Inflammatory macrophage treated with lipopolysaccharide for 4 hours (primary cell): ENCODE measurements at regions not wholly inside any gene's neighbourhood (a gene's known extent, or its start where the extent isn't known, plus 50 kb on each side); places are given as distances from the start of the nearest gene placed in this dataset.

Source experiments
- DNase-seq: peaks from one replicate; pipeline ENCODE4 v3.0.0-alpha.2; 2020

GRCh38 chr2:177078416-177078815 lies 134.2 kb upstream of the HNRNPA3 start:
- no peak for DNase-seq

DNA sequence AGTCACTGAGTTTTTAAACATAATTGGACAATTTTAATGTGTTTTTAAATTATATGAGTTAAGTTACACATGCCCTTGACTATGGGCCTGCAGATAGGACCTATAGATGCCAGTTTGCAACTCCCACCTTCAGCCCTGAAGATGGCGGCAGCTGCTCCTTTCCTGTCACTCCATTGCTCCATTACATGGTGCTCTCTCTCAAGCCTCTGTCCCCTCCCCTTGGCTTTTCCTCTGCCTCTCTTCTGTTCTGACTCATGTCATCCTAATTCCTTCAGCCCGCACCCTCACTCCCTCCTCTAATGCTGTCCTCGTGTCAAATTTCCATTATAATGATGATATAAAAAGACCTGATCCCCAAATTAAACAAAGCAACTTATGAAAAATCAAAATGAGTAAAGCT lies 133.7 kb upstream of the HNRNPA3 start:
- DNase-seq = no peak

DNA sequence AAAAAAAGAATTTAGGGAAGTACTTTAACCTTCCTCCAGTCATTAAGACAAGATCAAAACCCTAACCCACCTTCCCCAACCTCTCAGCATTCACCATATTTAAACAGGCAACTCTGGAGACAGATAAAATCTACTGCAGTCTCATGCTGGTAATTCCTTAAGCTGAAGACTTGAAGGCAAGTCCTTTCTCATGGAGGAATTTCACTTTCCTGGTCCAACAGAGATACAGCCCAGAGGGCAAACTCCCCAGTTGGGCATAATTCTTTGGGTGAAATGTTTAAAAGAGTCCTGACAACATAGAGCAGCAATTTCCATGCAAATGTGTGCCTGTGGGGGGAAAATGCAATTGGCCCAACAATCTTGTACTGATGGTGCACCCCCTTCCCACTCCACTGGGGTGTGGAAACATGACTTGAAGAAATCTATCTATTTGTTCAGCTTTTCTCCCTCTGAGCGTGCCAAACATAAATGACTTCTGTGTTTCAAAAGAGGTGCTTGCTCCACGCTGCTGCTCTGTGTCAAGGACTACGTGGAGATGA lies 131.8 kb upstream of the HNRNPA3 start:
- DNase-seq = no peak

DNA sequence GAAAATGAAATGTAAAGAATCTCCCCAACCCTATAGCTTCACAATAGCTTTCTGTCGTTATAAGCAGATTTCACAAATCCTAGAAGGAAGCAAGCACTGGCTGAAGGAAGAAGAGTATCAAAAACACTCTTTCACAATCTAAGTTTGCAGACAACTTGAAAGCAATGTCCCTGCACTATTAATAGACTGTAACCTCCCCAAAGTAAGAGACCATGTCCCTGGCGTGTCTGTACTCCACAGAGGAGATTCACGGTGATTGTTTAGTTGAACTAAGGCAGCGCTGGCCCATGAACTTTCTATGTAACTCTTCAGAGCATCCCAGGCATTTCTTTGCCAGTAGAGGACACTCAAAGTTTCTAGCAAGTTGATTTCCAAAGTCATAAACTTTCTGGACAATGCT lies 128.0 kb upstream of the HNRNPA3 start:
- DNase-seq = peak; percentile 8

DNA sequence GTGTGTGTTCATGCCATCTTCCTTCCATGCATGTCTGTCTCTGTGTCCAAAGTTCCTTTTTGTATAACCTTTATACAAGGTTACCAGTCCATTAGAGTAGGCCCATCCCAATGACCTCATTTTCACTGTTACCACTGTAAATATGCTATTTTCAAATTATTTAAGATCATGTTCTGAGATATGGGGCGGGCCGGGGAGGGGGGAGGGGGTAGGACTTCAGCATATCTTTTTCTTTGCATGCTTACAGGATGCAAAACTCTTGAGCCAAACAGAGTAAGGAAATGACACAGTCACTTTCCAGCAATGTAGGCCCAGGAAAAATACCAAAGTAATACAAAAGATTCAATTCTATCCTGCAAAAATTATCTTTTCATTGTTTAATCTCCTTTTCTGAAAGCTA lies 124.1 kb upstream of the HNRNPA3 start:
- DNase-seq = no peak

- DNase-seq = no peak
Measured at GRCh38 chr2:177090967-177091366, 121.6 kb upstream of the HNRNPA3 start.

DNA sequence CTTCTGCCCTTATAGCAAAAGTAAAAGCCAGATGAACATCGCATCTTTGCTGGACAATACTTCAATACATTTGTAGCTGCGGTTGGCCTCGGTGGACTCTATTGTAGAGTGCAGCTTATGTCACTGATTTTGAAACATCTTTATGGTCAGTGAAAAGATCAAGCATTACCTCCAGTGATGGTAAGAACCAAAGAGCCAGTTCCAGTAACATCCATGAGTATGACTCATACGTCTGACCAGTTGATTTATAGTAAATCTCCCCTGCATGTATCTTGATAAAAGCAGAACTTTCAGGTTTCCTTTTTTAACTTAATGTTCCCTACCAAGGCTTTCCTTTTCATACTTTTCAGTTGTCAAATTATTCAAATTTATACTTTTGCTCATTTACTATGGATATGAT lies 119.2 kb upstream of the HNRNPA3 start:
- DNase-seq = no peak

DNA sequence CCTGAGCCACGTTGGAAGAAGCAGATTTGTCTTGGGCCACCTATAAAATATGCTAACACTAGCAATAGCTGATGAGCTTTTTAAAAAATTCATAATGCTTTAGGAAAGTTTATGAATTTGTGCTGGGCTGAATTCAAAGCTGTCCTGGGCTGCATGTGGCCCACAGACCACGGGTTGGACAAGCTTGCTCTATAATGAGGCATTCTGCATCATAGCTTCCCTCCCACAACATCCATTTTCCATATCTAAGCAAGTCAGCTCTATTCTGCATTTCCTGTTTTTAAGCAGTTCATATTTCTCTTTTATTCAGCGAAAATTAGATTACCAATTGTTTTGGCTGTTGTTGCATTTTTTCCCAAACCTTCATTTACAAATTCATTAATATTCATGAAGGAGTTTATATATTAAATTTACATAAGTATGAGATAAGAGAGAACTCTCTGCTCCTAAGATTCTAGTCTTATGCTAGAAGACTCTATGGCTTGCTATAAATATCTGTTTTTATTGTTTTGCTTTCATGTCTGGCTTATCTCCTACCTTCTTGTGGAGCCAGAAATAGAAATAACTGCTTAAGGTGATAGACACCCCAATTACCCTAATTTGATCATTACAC lies 114.5 kb upstream of the HNRNPA3 start:
- peak; percentile 25 for DNase-seq

GRCh38 chr2:177101930-177102329 lies 110.7 kb upstream of the HNRNPA3 start:
- DNase-seq = no peak

GRCh38 chr2:177106212-177106611 lies 106.4 kb upstream of the HNRNPA3 start:
- DNase-seq = no peak

- no peak for DNase-seq
Measured at GRCh38 chr2:177108890-177109289, 103.7 kb upstream of the HNRNPA3 start.

DNA sequence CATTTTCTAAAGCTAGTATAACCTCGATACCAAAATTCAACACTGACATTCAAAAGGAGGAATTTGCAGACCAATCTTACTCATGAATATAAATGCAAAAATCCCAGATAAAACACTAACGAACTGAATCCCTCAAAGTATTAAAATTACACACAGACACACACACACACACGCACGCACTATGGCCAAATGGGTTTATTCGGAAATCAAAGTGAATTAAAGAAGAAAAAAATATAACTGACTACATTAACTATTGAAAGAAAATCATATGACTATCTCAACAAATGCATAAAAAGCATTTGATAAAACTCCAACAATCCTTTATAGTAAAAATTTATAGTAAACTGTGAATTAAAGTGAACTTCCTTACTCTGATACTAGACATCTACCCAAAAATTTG lies 97.9 kb upstream of the HNRNPA3 start:
- no peak for DNase-seq

GRCh38 chr2:177117755-177118154 lies 94.8 kb upstream of the HNRNPA3 start:
- no peak for DNase-seq

DNA sequence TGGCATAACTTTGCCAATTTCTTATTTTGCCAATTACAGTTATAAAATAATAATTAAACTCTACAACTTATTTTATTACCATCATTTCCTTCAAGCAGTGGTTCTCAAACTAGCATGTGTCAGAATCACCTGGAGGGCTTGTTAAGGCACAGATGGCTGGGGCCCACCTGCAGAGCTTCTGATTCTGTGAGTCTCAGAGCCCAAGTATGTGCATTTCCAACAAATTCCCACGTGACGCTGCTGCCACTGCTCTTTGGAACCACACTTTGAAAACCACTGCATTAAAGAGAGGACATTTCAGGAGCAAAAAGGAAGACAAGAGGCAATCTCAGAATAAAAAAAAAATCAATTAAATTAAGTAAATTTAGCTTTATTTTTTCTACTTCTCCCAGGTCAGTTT lies 94.0 kb upstream of the HNRNPA3 start:
- DNase-seq = no peak

DNA sequence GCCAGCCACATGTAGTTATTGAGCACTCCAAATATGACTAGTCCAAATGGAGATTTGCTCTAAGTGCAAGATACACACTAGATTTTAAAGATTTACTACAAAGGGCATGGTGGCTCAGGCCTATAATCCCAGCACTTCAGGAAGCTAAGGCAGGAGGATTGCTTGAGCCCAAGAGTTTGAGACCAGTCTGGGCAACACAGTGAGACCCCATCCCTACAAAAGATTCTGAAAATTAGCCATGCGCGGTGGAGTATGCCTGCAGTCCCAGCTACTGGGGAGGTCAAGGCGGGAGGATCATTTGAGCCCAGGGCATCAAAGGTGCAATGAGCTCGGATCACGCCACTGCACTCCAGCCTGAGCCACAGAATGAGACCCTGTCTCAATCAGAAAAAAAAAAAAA lies 93.5 kb upstream of the HNRNPA3 start:
- no peak for DNase-seq

GRCh38 chr2:177123048-177123447 lies 89.5 kb upstream of the HNRNPA3 start:
- DNase-seq = no peak

GRCh38 chr2:177124371-177124770 lies 88.2 kb upstream of the HNRNPA3 start:
- DNase-seq = no peak

DNA sequence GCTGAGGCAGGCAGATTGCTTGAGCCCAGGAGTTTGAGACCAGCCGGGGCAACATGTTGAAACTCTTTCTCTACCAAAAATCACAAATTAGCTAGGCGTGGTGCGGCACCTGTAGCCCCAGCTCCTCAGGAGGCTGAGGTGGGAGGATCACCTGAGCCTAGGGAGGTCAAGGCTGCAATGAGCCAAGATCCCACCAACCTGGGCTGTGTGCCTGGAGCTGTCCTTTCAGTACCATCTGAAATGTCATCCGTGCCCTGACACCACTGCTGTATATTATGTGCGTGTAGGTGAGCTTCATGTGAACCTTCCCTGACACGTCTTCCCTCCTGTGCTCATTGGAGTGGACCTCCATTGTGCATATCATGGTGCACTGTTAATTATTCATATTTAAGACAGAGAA lies 84.8 kb upstream of the HNRNPA3 start:
- no peak for DNase-seq

- DNase-seq = no peak
Measured at GRCh38 chr2:177129610-177130009, 83.0 kb upstream of the HNRNPA3 start.

GRCh38 chr2:177131858-177132257 lies 80.7 kb upstream of the HNRNPA3 start:
- no peak for DNase-seq

DNA sequence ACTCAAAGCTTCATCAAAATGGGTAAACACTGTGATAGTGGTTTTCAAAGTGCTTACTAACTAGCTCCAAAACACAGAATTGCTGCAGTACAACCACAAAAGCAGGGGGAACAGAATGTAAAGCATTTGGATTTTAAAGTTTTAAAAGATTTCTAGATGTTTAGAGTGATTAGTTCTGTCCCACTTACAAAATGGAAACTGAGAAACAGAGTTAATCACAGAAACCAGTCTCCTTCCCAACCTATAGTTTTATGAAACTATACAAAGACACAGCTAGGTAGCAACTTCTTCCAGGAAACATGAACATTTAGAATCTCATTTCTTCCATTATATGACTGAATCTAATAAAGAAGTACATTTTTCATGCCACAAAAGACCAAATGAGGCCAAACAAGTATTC lies 73.8 kb upstream of the HNRNPA3 start:
- DNase-seq = no peak

DNA sequence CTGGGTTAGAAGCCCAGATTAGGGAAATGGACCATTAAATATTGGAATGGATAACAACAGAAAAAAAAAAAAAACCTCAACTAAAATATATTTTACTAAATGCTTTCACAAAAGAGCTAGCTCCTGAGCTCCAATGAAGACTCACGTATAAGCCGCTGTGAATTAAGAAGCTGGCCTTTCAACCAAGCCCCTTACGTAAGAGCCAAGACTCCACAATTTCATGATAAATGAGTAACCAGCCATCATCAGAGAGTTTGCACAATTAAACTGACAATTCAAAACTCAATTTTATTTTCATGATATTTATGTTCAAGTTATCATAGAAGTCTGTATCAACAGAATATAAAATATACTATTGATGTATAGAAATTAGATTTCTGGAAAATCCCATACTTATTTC lies 70.7 kb upstream of the HNRNPA3 start:
- DNase-seq = peak; percentile 70

- peak; percentile 49 for DNase-seq
Measured at GRCh38 chr2:177143444-177143843, 69.2 kb upstream of the HNRNPA3 start.

DNA sequence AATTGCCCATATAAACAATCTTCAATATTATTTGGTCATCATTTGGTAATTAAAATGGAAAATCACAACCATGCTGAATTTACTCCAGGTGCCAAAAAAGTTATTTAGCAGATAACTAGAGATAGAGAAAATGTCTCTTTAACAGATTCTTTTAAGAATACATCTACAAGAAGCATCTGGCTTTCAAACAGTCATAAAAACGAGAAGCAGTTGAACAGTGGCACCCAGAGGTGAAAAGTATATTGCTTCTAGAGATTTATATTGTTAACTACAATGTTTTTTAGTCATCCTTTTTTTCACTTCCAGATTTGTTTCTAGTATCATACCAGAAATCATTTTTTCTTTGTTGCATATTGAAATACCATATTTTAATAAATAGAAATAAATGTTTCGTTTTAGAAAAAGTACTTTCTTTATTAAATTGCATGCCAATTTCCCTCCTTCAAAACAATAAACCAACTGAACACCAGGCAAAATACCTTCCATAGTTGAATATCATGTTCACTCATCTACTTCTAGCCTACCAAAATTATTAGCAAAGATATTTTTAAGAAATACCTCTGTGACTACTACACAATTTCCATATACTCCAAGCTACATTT lies 65.4 kb upstream of the HNRNPA3 start:
- peak; percentile 74 for DNase-seq

GRCh38 chr2:177147834-177148445 lies 64.7 kb upstream of the HNRNPA3 start:
- DNase-seq = no peak
